ENCODE measurements at regions not wholly inside any gene's neighbourhood (a gene's known extent, or its start where the extent isn't known, plus 50 kb on each side); places are given as distances from the start of the nearest gene placed in this dataset.

DNA sequence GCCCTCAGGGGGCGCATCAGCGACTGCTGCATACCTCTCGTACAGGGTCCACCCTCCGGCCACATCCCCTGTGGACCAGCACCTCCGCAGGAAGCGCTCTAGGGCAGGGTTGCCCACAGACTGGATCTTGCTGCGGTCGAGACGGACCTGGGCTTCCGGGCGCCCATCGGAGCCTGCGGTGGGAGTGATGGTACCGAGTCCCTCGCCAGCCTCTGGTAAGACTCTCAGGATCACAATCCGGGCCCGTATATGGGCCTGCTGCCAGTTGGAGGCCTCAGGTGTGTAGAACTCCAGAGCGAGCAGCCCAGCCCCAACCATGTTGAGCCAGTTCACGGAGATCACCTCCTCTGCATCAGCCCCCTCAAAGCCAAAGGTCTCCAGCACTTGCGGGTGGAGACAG is 323.0 kb downstream of the ANXA1 start:
- TF ChIP-seq CTCF (IDR thresholded peaks at IDR 0.05; ENCODE audit: insufficient read depth, low read length, poor library complexity, severe bottlenecking) (no peak), EZH2phosphoT487 (conservative IDR thresholded peaks at IDR 0.05; ENCODE audit: low read length) (no peak)
- H3K79me2 ChIP-seq (ENCODE audit: insufficient read depth, low read length): no peaks in the 10 kb centered on the region
- no peak overlapping the region for H3K9ac ChIP-seq (ENCODE audit: low read length)
- H3K4me2 ChIP-seq (ENCODE audit: low read depth, low read length, poor library complexity, severe bottlenecking): no peak overlapping the region
- no peak overlapping the region for H3K27ac ChIP-seq (ENCODE audit: low read depth, low read length)
- no peaks in the 10 kb centered on the region for H3K27me3 ChIP-seq (ENCODE audit: low read length)
- H3K9me3 ChIP-seq (ENCODE audit: insufficient read depth, low read length): no peaks in the 10 kb centered on the region
- no peaks in the 10 kb centered on the region for H3K9me2 ChIP-seq (replicated peaks; ENCODE audit: insufficient read depth, low read length)
- no peak overlapping the region for H2AFZ ChIP-seq (ENCODE audit: low read depth, low read length, severe bottlenecking)
- H3F3A ChIP-seq (ENCODE audit: insufficient read depth): no peaks in the 10 kb centered on the region
- H3K4me3 ChIP-seq (ENCODE audit: insufficient read depth, low read length, poor library complexity, severe bottlenecking): no peak overlapping the region
- H4K20me1 ChIP-seq (ENCODE audit: low read depth, low read length): no peaks in the 10 kb centered on the region
- H3K36me3 ChIP-seq (ENCODE audit: low read length): no peaks in the 10 kb centered on the region

- no peaks in the 10 kb centered on the region for H3K9me3 ChIP-seq (ENCODE audit: insufficient read depth, low read length)
- H3K9me2 ChIP-seq (replicated peaks; ENCODE audit: insufficient read depth, low read length): no peaks in the 10 kb centered on the region
- H3K4me3 ChIP-seq (ENCODE audit: insufficient read depth, low read length, poor library complexity, severe bottlenecking): no peak overlapping the region
- H3K27ac ChIP-seq (ENCODE audit: low read depth, low read length): no peak overlapping the region
- H3F3A ChIP-seq (ENCODE audit: insufficient read depth): no peaks in the 10 kb centered on the region
- no peak overlapping the region for H2AFZ ChIP-seq (ENCODE audit: low read depth, low read length, severe bottlenecking)
- no peak overlapping the region for H3K4me2 ChIP-seq (ENCODE audit: low read depth, low read length, poor library complexity, severe bottlenecking)
- no peaks in the 10 kb centered on the region for H4K20me1 ChIP-seq (ENCODE audit: low read depth, low read length)
- H3K9ac ChIP-seq (ENCODE audit: low read length): no peak overlapping the region
- TF ChIP-seq EZH2phosphoT487 (conservative IDR thresholded peaks at IDR 0.05; ENCODE audit: low read length) (no peak), CTCF (IDR thresholded peaks at IDR 0.05; ENCODE audit: insufficient read depth, low read length, poor library complexity, severe bottlenecking) (no peak)
- no peaks in the 10 kb centered on the region for H3K27me3 ChIP-seq (ENCODE audit: low read length)
- no peaks in the 10 kb centered on the region for H3K79me2 ChIP-seq (ENCODE audit: insufficient read depth, low read length)
- H3K36me3 ChIP-seq (ENCODE audit: low read length): no peaks in the 10 kb centered on the region
Observed at GRCh38 chr9:73494894-73495293, 343.2 kb downstream of the ANXA1 start.

DNA sequence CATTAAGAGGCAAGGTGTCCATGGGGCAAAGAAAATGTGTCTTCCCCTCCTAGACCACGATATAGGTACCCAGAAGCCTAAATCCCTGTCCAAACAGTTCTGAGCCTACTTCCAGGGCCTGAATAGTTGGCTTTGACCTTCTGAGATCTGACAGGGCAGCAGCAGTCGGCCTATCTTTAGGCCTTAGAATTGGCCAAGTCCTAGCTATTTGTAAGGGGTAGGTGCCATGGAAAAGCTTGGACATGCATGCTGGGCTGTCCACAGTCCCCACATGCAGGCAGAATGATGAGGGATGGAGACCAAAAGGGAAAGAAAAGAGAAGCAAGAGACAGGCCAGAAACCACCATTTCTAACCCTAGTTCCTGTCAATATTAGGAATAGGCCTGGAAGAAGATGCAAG is 346.1 kb downstream of the ANXA1 start:
- Histone ChIP-seq H4K20me1 (ENCODE audit: low read depth, low read length) (no peaks in the 10 kb centered on the region), H3K4me2 (ENCODE audit: low read depth, low read length, poor library complexity, severe bottlenecking) (no peak overlapping the region), H2AFZ (ENCODE audit: low read depth, low read length, severe bottlenecking) (no peak overlapping the region), H3K9ac (ENCODE audit: low read length) (no peak overlapping the region), H3K27ac (ENCODE audit: low read depth, low read length) (no peak overlapping the region), H3K4me3 (ENCODE audit: insufficient read depth, low read length, poor library complexity, severe bottlenecking) (no peak overlapping the region), H3K9me2 (replicated peaks; ENCODE audit: insufficient read depth, low read length) (no peaks in the 10 kb centered on the region), H3K79me2 (ENCODE audit: insufficient read depth, low read length) (no peaks in the 10 kb centered on the region), H3F3A (ENCODE audit: insufficient read depth) (no peaks in the 10 kb centered on the region), H3K36me3 (ENCODE audit: low read length) (no peaks in the 10 kb centered on the region), H3K27me3 (ENCODE audit: low read length) (no peaks in the 10 kb centered on the region), H3K9me3 (ENCODE audit: insufficient read depth, low read length) (no peaks in the 10 kb centered on the region)
- TF ChIP-seq CTCF (IDR thresholded peaks at IDR 0.05; ENCODE audit: insufficient read depth, low read length, poor library complexity, severe bottlenecking): no peak
- TF ChIP-seq EZH2phosphoT487 (conservative IDR thresholded peaks at IDR 0.05; ENCODE audit: low read length): no peak

- Histone ChIP-seq H3K36me3 (ENCODE audit: low read length) (no peaks in the 10 kb centered on the region), H3K9ac (ENCODE audit: low read length) (no peak overlapping the region), H3K4me2 (ENCODE audit: low read depth, low read length, poor library complexity, severe bottlenecking) (no peak overlapping the region), H3K27ac (ENCODE audit: low read depth, low read length) (no peak overlapping the region), H3K79me2 (ENCODE audit: insufficient read depth, low read length) (no peaks in the 10 kb centered on the region), H2AFZ (ENCODE audit: low read depth, low read length, severe bottlenecking) (no peak overlapping the region), H4K20me1 (ENCODE audit: low read depth, low read length) (no peaks in the 10 kb centered on the region), H3K9me3 (ENCODE audit: insufficient read depth, low read length) (no peaks in the 10 kb centered on the region), H3K27me3 (ENCODE audit: low read length) (no peaks in the 10 kb centered on the region), H3F3A (ENCODE audit: insufficient read depth) (no peaks in the 10 kb centered on the region), H3K9me2 (replicated peaks; ENCODE audit: insufficient read depth, low read length) (no peaks in the 10 kb centered on the region), H3K4me3 (ENCODE audit: insufficient read depth, low read length, poor library complexity, severe bottlenecking) (no peak overlapping the region)
- TF ChIP-seq EZH2phosphoT487 (conservative IDR thresholded peaks at IDR 0.05; ENCODE audit: low read length): no peak
- TF ChIP-seq CTCF (IDR thresholded peaks at IDR 0.05; ENCODE audit: insufficient read depth, low read length, poor library complexity, severe bottlenecking): no peak
Observed at GRCh38 chr9:73515216-73515615, 363.6 kb downstream of the ANXA1 start.

Data from SU-DHL-6 (cell line).